ENCODE measurements at regions not wholly inside any gene's neighbourhood (a gene's known extent, or its start where the extent isn't known, plus 50 kb on each side); places are given as distances from the start of the nearest gene placed in this dataset.

- Histone ChIP-seq H3K79me2 (ENCODE audit: control insufficient read depth, insufficient read depth, low read length) (no peaks in the 10 kb centered on the region), H4K20me1 (ENCODE audit: control insufficient read depth, extremely low read depth, insufficient read depth, low read length) (no peaks in the 10 kb centered on the region), H3K4me1 (ENCODE audit: control insufficient read depth, extremely low read depth, insufficient read depth, low read length) (no peaks in the 10 kb centered on the region), H3K36me3 (ENCODE audit: control insufficient read depth in 2 of 2, extremely low read depth in 1 of 2, insufficient read depth in 2 of 2, low read length in 2 of 2) (no peaks in the 10 kb centered on the region), H3K27me3 (ENCODE audit: control insufficient read depth, extremely low read depth, insufficient read depth, low read length) (no peaks in the 10 kb centered on the region), H3K9me1 (ENCODE audit: control insufficient read depth, extremely low read depth, insufficient read depth, low read length) (no peaks in the 10 kb centered on the region), H2AFZ (ENCODE audit: control insufficient read depth, low read length) (no peak overlapping the region), H3K4me2 (ENCODE audit: control insufficient read depth, extremely low read depth, insufficient read depth, low read depth, low read length) (no peak overlapping the region), H3K9me3 (ENCODE audit: control insufficient read depth, low read depth, low read length) (no peaks in the 10 kb centered on the region), H3K4me3 (ENCODE audit: control insufficient read depth in 2 of 3, extremely low read depth in 1 of 3, insufficient read depth in 2 of 3, low read depth in 1 of 3, low read length in 3 of 3) (no peak overlapping the region), H3K9ac (ENCODE audit: control insufficient read depth, extremely low read depth, insufficient read depth, low read length) (no peak overlapping the region), H3K27ac (ENCODE audit: control insufficient read depth, insufficient read depth, low read length) (no peak overlapping the region)
- no peak for TF ChIP-seq EZH2 (IDR thresholded peaks at IDR 0.05; ENCODE audit: low read length)
- no peak for TF ChIP-seq CTCF (optimal IDR thresholded peaks at IDR 0.05 in 1 of 3, IDR thresholded peaks at IDR 0.05 in 1 of 3, conservative IDR thresholded peaks at IDR 0.05 in 1 of 3; ENCODE audit: extremely low read depth in 1 of 3, insufficient read depth in 2 of 3, low read length in 3 of 3)
- dilution Hi-C loops (cut with MboI; ENCODE audit: extremely low pct_ligation_motif_present, low sequenced_read_pairs) = no loop called here
- DNase-seq (ENCODE audit: low read depth, low spot score) = no peak
- no peak for FAIRE-seq
Observed at GRCh38 chr10:10213237-10213636, 804.4 kb upstream of the CELF2 start.

- no peaks in the 10 kb centered on the region for H3K9me3 ChIP-seq (ENCODE audit: control insufficient read depth, low read depth, low read length)
- H3K9me1 ChIP-seq (ENCODE audit: control insufficient read depth, extremely low read depth, insufficient read depth, low read length) = no peaks in the 10 kb centered on the region
- H3K9ac ChIP-seq (ENCODE audit: control insufficient read depth, extremely low read depth, insufficient read depth, low read length) = no peak overlapping the region
- no peak overlapping the region for H3K27ac ChIP-seq (ENCODE audit: control insufficient read depth, insufficient read depth, low read length)
- TF ChIP-seq CTCF (optimal IDR thresholded peaks at IDR 0.05 in 1 of 3, IDR thresholded peaks at IDR 0.05 in 1 of 3, conservative IDR thresholded peaks at IDR 0.05 in 1 of 3; ENCODE audit: extremely low read depth in 1 of 3, insufficient read depth in 2 of 3, low read length in 3 of 3) = no peak
- no peak for TF ChIP-seq EZH2 (IDR thresholded peaks at IDR 0.05; ENCODE audit: low read length)
- H3K79me2 ChIP-seq (ENCODE audit: control insufficient read depth, insufficient read depth, low read length) = no peaks in the 10 kb centered on the region
- H3K27me3 ChIP-seq (ENCODE audit: control insufficient read depth, extremely low read depth, insufficient read depth, low read length) = no peaks in the 10 kb centered on the region
- no peak overlapping the region for H3K4me3 ChIP-seq (ENCODE audit: control insufficient read depth in 2 of 3, extremely low read depth in 1 of 3, insufficient read depth in 2 of 3, low read depth in 1 of 3, low read length in 3 of 3)
- no peak for FAIRE-seq
- no peak overlapping the region for H3K4me2 ChIP-seq (ENCODE audit: control insufficient read depth, extremely low read depth, insufficient read depth, low read depth, low read length)
- no peaks in the 10 kb centered on the region for H4K20me1 ChIP-seq (ENCODE audit: control insufficient read depth, extremely low read depth, insufficient read depth, low read length)
- H3K4me1 ChIP-seq (ENCODE audit: control insufficient read depth, extremely low read depth, insufficient read depth, low read length) = no peaks in the 10 kb centered on the region
- dilution Hi-C loops (cut with MboI; ENCODE audit: extremely low pct_ligation_motif_present, low sequenced_read_pairs) = no loop called here
- H3K36me3 ChIP-seq (ENCODE audit: control insufficient read depth in 2 of 2, extremely low read depth in 1 of 2, insufficient read depth in 2 of 2, low read length in 2 of 2) = no peaks in the 10 kb centered on the region
- DNase-seq (ENCODE audit: low read depth, low spot score) = no peak
- H2AFZ ChIP-seq (ENCODE audit: control insufficient read depth, low read length) = no peak overlapping the region
Observed at GRCh38 chr10:10222304-10222841, 795.3 kb upstream of the CELF2 start.
